HK-2 (cell line): ENCODE measurements at regions not wholly inside any gene's neighbourhood (a gene's known extent, or its start where the extent isn't known, plus 50 kb on each side); places are given as distances from the start of the nearest gene placed in this dataset.

Experiments
- DNase-seq: peaks from one replicate; pipeline ENCODE4 v3.0.0-alpha.2; 2018; ENCODE audit not compliant: unreplicated experiment

GRCh38 chr15:35657679-35658311, 111.8 kb upstream of the DPH6 start:
- no peak for DNase-seq

GRCh38 chr15:35663956-35664355, 118.0 kb upstream of the DPH6 start:
- no peak for DNase-seq

- DNase-seq, result no peak
Observed at GRCh38 chr15:35665896-35666536, 120.1 kb upstream of the DPH6 start.

GRCh38 chr15:35667908-35668307, 121.9 kb upstream of the DPH6 start:
- no peak for DNase-seq

- no peak for DNase-seq
Observed at GRCh38 chr15:35669021-35669420, 123.1 kb upstream of the DPH6 start.

- no peak for DNase-seq
Observed at GRCh38 chr15:35669432-35670045, 123.6 kb upstream of the DPH6 start.

GRCh38 chr15:35671197-35671596, 125.2 kb upstream of the DPH6 start:
- DNase-seq, result no peak

GRCh38 chr15:35671981-35672380, 126.0 kb upstream of the DPH6 start:
- DNase-seq, result no peak

- no peak for DNase-seq
Observed at GRCh38 chr15:35673093-35673684, 127.2 kb upstream of the DPH6 start.

- no peak for DNase-seq
Observed at GRCh38 chr15:35674873-35675781, 129.2 kb upstream of the DPH6 start.

GRCh38 chr15:35678774-35679173, 132.8 kb upstream of the DPH6 start:
- no peak for DNase-seq

- DNase-seq, result no peak
Observed at GRCh38 chr15:35679186-35679585, 133.2 kb upstream of the DPH6 start.

- no peak for DNase-seq
Observed at GRCh38 chr15:35680951-35681350, 135.0 kb upstream of the DPH6 start.

GRCh38 chr15:35686347-35686746, 140.4 kb upstream of the DPH6 start:
- DNase-seq, result no peak

- DNase-seq, result no peak
Observed at GRCh38 chr15:35689266-35689665, 143.3 kb upstream of the DPH6 start.

GRCh38 chr15:35690089-35690488, 144.1 kb upstream of the DPH6 start:
- no peak for DNase-seq

GRCh38 chr15:35690698-35691116, 144.7 kb upstream of the DPH6 start:
- DNase-seq, result no peak

GRCh38 chr15:35691173-35691761, 145.3 kb upstream of the DPH6 start:
- no peak for DNase-seq

- DNase-seq, result no peak
Observed at GRCh38 chr15:35691891-35692867, 146.2 kb upstream of the DPH6 start.

GRCh38 chr15:35693286-35693685, 147.3 kb upstream of the DPH6 start:
- no peak for DNase-seq
